ENCODE measurements at regions not wholly inside any gene's neighbourhood (a gene's known extent, or its start where the extent isn't known, plus 50 kb on each side); places are given as distances from the start of the nearest gene placed in this dataset.

GRCh38 chr6:111997078-111997852, 56.6 kb upstream of the CCN6 start:
- DNase-seq (ENCODE audit: low read depth): peak; percentile 87
- H3K4me3 ChIP-seq (ENCODE audit: low read depth, low read length): no peak overlapping the region
- TF ChIP-seq CTCF (conservative IDR thresholded peaks at IDR 0.05; ENCODE audit: low read depth, low read length): peak; percentile 97

- H3K4me3 ChIP-seq (ENCODE audit: low read depth, low read length): no peak overlapping the region
- TF ChIP-seq CTCF (conservative IDR thresholded peaks at IDR 0.05; ENCODE audit: low read depth, low read length): no peak
- no peak for DNase-seq (ENCODE audit: low read depth)
Observed at GRCh38 chr6:111997853-111998208, 56.1 kb upstream of the CCN6 start.

- no peak overlapping the region for H3K4me3 ChIP-seq (ENCODE audit: low read depth, low read length)
- no peak for DNase-seq (ENCODE audit: low read depth)
- TF ChIP-seq CTCF (conservative IDR thresholded peaks at IDR 0.05; ENCODE audit: low read depth, low read length): no peak
Observed at GRCh38 chr6:112002307-112002706, 51.6 kb upstream of the CCN6 start.

All from choroid plexus epithelial cell (primary cell).